SJCRH30 (cell line): ENCODE measurements at regions not wholly inside any gene's neighbourhood (a gene's known extent, or its start where the extent isn't known, plus 50 kb on each side); places are given as distances from the start of the nearest gene placed in this dataset.

ENCODE experiments used
- DNase-seq, 2 experiments: peaks; one replicate each; pipeline ENCODE4 v3.0.0-alpha.2; 2015 to 2020
- H3K27ac ChIP-seq: fragments of 250-450 bp; sonication (Bioruptor Pico); 2 replicates; pipeline ENCODE4 v1.5.1; 2020; ENCODE audit warnings: mild to moderate bottlenecking, moderate library complexity
- H3K27me3 ChIP-seq: fragments of 250-450 bp; sonication (Bioruptor Pico); 2 replicates; pipeline ENCODE4 v1.5.1; 2020; ENCODE audit warnings: mild to moderate bottlenecking, moderate library complexity
- H3K36me3 ChIP-seq: fragments of 250-450 bp; sonication (Bioruptor Pico); 2 replicates; pipeline ENCODE4 v1.5.1; 2020; ENCODE audit warnings: mild to moderate bottlenecking, moderate library complexity
- H3K4me1 ChIP-seq: fragments of 250-450 bp; sonication (Bioruptor Pico); 2 replicates; pipeline ENCODE4 v1.5.1; 2020; ENCODE audit warnings: mild to moderate bottlenecking, moderate library complexity
- H3K4me3 ChIP-seq: fragments of 250-450 bp; sonication (Bioruptor Pico); 2 replicates; pipeline ENCODE4 v1.5.1; 2020; ENCODE audit warnings: mild to moderate bottlenecking, moderate library complexity
- H3K9me3 ChIP-seq: fragments of 250-450 bp; sonication (Bioruptor Pico); replicated peaks from 2 replicates; pipeline ENCODE4 v1.5.1; 2020; ENCODE audit warnings: mild to moderate bottlenecking, moderate library complexity

- H3K36me3 ChIP-seq, result no peaks in the 10 kb centered on the region
- no peaks in the 10 kb centered on the region for H3K27me3 ChIP-seq
- DNase-seq, result no peak
- H3K4me1 ChIP-seq, result no peaks in the 10 kb centered on the region
- no peaks in the 10 kb centered on the region for H3K9me3 ChIP-seq
- H3K4me3 ChIP-seq, result no peak overlapping the region
- H3K27ac ChIP-seq, result no peak overlapping the region
These were observed 537.7 kb upstream of the ZNF385D start for GRCh38 chr3:22288756-22289155.

- Histone ChIP-seq H3K36me3 (no peaks in the 10 kb centered on the region), H3K27me3 (no peaks in the 10 kb centered on the region), H3K4me3 (no peak overlapping the region), H3K4me1 (no peaks in the 10 kb centered on the region), H3K9me3 (no peaks in the 10 kb centered on the region), H3K27ac (no peak overlapping the region)
- no peak for DNase-seq
These were observed 541.7 kb upstream of the ZNF385D start for GRCh38 chr3:22292681-22293080.

GRCh38 chr3:22296601-22297000 is 545.6 kb upstream of the ZNF385D start:
- H3K4me3 ChIP-seq, result no peak overlapping the region
- no peaks in the 10 kb centered on the region for H3K4me1 ChIP-seq
- no peaks in the 10 kb centered on the region for H3K36me3 ChIP-seq
- no peak overlapping the region for H3K27ac ChIP-seq
- H3K9me3 ChIP-seq, result no peaks in the 10 kb centered on the region
- peak; percentile 3 to 41 for DNase-seq
- H3K27me3 ChIP-seq, result no peaks in the 10 kb centered on the region

GRCh38 chr3:22297436-22297835 is 546.4 kb upstream of the ZNF385D start:
- DNase-seq, result no peak
- no peak overlapping the region for H3K4me3 ChIP-seq
- no peaks in the 10 kb centered on the region for H3K9me3 ChIP-seq
- no peaks in the 10 kb centered on the region for H3K4me1 ChIP-seq
- H3K36me3 ChIP-seq, result no peaks in the 10 kb centered on the region
- no peak overlapping the region for H3K27ac ChIP-seq
- no peaks in the 10 kb centered on the region for H3K27me3 ChIP-seq

GRCh38 chr3:22306454-22306853 is 555.4 kb upstream of the ZNF385D start:
- Histone ChIP-seq H3K36me3 (no peaks in the 10 kb centered on the region), H3K27ac (no peak overlapping the region), H3K9me3 (no peaks in the 10 kb centered on the region), H3K4me1 (no peaks in the 10 kb centered on the region), H3K4me3 (no peak overlapping the region), H3K27me3 (no peaks in the 10 kb centered on the region; the same call in 1 of the 2 replicates)
- DNase-seq, result no peak

GRCh38 chr3:22308871-22309270 is 557.9 kb upstream of the ZNF385D start:
- Histone ChIP-seq H3K36me3 (no peaks in the 10 kb centered on the region), H3K4me1 (no peaks in the 10 kb centered on the region), H3K27ac (no peak overlapping the region), H3K4me3 (no peak overlapping the region), H3K27me3 (no peaks in the 10 kb centered on the region; the same call in 1 of the 2 replicates), H3K9me3 (no peaks in the 10 kb centered on the region)
- DNase-seq, result no peak

- no peak for DNase-seq
- Histone ChIP-seq H3K27ac (no peak overlapping the region), H3K9me3 (no peaks in the 10 kb centered on the region; the same call in 1 of the 2 replicates), H3K27me3 (peaks cover 4% of the 10 kb centered on the region; the same call in 1 of the 2 replicates), H3K36me3 (no peaks in the 10 kb centered on the region), H3K4me1 (no peaks in the 10 kb centered on the region), H3K4me3 (no peak overlapping the region)
These were observed 564.9 kb upstream of the ZNF385D start for GRCh38 chr3:22315925-22316324.

GRCh38 chr3:22318325-22318724 is 567.3 kb upstream of the ZNF385D start:
- Histone ChIP-seq H3K9me3 (no peaks in the 10 kb centered on the region; the same call in 1 of the 2 replicates), H3K27me3 (peaks cover 7% of the 10 kb centered on the region), H3K36me3 (no peaks in the 10 kb centered on the region), H3K4me1 (no peaks in the 10 kb centered on the region), H3K27ac (no peak overlapping the region), H3K4me3 (no peak overlapping the region)
- no peak for DNase-seq

GRCh38 chr3:22319446-22319845 is 568.4 kb upstream of the ZNF385D start:
- Histone ChIP-seq H3K27me3 (peaks cover 7% of the 10 kb centered on the region), H3K36me3 (no peaks in the 10 kb centered on the region), H3K4me1 (no peaks in the 10 kb centered on the region; the same call in 1 of the 2 replicates), H3K9me3 (no peaks in the 10 kb centered on the region; the same call in 1 of the 2 replicates), H3K4me3 (no peak overlapping the region), H3K27ac (no peak overlapping the region)
- DNase-seq, result no peak

GRCh38 chr3:22322861-22323260 is 571.9 kb upstream of the ZNF385D start:
- no peaks in the 10 kb centered on the region for H3K36me3 ChIP-seq
- peaks cover 7% of the 10 kb centered on the region for H3K27me3 ChIP-seq
- H3K4me1 ChIP-seq, result no peaks in the 10 kb centered on the region; the same call in 1 of the 2 replicates
- DNase-seq, result no peak
- no peak overlapping the region for H3K27ac ChIP-seq
- no peak overlapping the region for H3K4me3 ChIP-seq
- H3K9me3 ChIP-seq, result no peaks in the 10 kb centered on the region

GRCh38 chr3:22326305-22326704 is 575.3 kb upstream of the ZNF385D start:
- Histone ChIP-seq H3K9me3 (no peaks in the 10 kb centered on the region), H3K4me1 (no peaks in the 10 kb centered on the region; the same call in 1 of the 2 replicates), H3K27ac (no peak overlapping the region), H3K27me3 (peaks cover 4% of the 10 kb centered on the region; the same call in 1 of the 2 replicates), H3K36me3 (no peaks in the 10 kb centered on the region), H3K4me3 (no peak overlapping the region)
- DNase-seq, result no peak

GRCh38 chr3:22334996-22335395 is 584.0 kb upstream of the ZNF385D start:
- no peak for DNase-seq
- H3K4me3 ChIP-seq, result no peak overlapping the region
- H3K36me3 ChIP-seq, result no peaks in the 10 kb centered on the region
- H3K4me1 ChIP-seq, result no peaks in the 10 kb centered on the region
- no peaks in the 10 kb centered on the region for H3K9me3 ChIP-seq
- no peak overlapping the region for H3K27ac ChIP-seq
- no peaks in the 10 kb centered on the region for H3K27me3 ChIP-seq

GRCh38 chr3:22349215-22349851 is 598.3 kb upstream of the ZNF385D start:
- Histone ChIP-seq H3K27ac (no peak overlapping the region), H3K36me3 (no peaks in the 10 kb centered on the region), H3K4me1 (no peaks in the 10 kb centered on the region), H3K27me3 (no peaks in the 10 kb centered on the region; the same call in 1 of the 2 replicates), H3K4me3 (no peak overlapping the region), H3K9me3 (no peaks in the 10 kb centered on the region)
- no peak for DNase-seq

GRCh38 chr3:22351806-22352205 is 600.8 kb upstream of the ZNF385D start:
- H3K4me1 ChIP-seq, result no peaks in the 10 kb centered on the region
- no peaks in the 10 kb centered on the region for H3K36me3 ChIP-seq

GRCh38 chr3:22353126-22353525 is 602.1 kb upstream of the ZNF385D start:
- Histone ChIP-seq H3K4me1 (no peaks in the 10 kb centered on the region), H3K4me3 (no peak overlapping the region), H3K9me3 (no peaks in the 10 kb centered on the region), H3K27me3 (no peaks in the 10 kb centered on the region), H3K36me3 (no peaks in the 10 kb centered on the region), H3K27ac (no peak overlapping the region)
- DNase-seq, result no peak

More at GRCh38 chr3:22351806-22352205, 600.8 kb upstream of the ZNF385D start:
- no peaks in the 10 kb centered on the region for H3K27me3 ChIP-seq
- no peak overlapping the region for H3K4me3 ChIP-seq
- H3K27ac ChIP-seq, result no peak overlapping the region
- DNase-seq, result no peak
- no peaks in the 10 kb centered on the region for H3K9me3 ChIP-seq

GRCh38 chr3:22358334-22358733 is 607.3 kb upstream of the ZNF385D start:
- H3K9me3 ChIP-seq, result no peaks in the 10 kb centered on the region
- no peaks in the 10 kb centered on the region for H3K27me3 ChIP-seq
- DNase-seq, result no peak
- H3K36me3 ChIP-seq, result no peaks in the 10 kb centered on the region
- no peak overlapping the region for H3K4me3 ChIP-seq
- no peak overlapping the region for H3K27ac ChIP-seq
- no peaks in the 10 kb centered on the region for H3K4me1 ChIP-seq
